Stomach (tissue), 4 donors: ENCODE measurements at regions not wholly inside any gene's neighbourhood (a gene's known extent, or its start where the extent isn't known, plus 50 kb on each side); places are given as distances from the start of the nearest gene placed in this dataset.

Source experiments
- EP300 ChIP-seq: sonication (generic); formaldehyde crosslinking; IDR thresholded peaks from one replicate; pipeline ENCODE4 v1.6.1; 2017; ENCODE audit warnings: antibody characterized with exemption
- POLR2A ChIP-seq, 4 donors: fragments of 450-650 bp; IDR thresholded peaks; one replicate each; pipeline ENCODE4 v1.6.1; 2016; ENCODE audit warnings: antibody characterized with exemption in 4 of 4, control low read depth in 2 of 4, mild to moderate bottlenecking in 1 of 4, moderate library complexity in 1 of 4
- POLR2AphosphoS5 ChIP-seq, 3 donors: sonication (generic); formaldehyde crosslinking; IDR thresholded peaks; one replicate each; pipeline ENCODE4 v1.6.1; 2016; ENCODE audit warnings: antibody characterized with exemption in 3 of 3
- TF ChIP-seq, protein P1 (sequence below), 7 experiments: fragments of 450-650 bp in 4 of 7; fragments of 200-600 bp in 3 of 7; sonication (generic) in 3 of 7; IDR thresholded peaks; one replicate each; pipeline ENCODE4 v1.5.1; 2016 to 2019; ENCODE audit warnings: antibody characterized with exemption in 7 of 7, control low read depth in 2 of 7, mild to moderate bottlenecking in 1 of 7

GRCh38 chr6:21845439-21846140, 252.0 kb downstream of the SOX4 start:
- TF ChIP-seq, protein P1, sequence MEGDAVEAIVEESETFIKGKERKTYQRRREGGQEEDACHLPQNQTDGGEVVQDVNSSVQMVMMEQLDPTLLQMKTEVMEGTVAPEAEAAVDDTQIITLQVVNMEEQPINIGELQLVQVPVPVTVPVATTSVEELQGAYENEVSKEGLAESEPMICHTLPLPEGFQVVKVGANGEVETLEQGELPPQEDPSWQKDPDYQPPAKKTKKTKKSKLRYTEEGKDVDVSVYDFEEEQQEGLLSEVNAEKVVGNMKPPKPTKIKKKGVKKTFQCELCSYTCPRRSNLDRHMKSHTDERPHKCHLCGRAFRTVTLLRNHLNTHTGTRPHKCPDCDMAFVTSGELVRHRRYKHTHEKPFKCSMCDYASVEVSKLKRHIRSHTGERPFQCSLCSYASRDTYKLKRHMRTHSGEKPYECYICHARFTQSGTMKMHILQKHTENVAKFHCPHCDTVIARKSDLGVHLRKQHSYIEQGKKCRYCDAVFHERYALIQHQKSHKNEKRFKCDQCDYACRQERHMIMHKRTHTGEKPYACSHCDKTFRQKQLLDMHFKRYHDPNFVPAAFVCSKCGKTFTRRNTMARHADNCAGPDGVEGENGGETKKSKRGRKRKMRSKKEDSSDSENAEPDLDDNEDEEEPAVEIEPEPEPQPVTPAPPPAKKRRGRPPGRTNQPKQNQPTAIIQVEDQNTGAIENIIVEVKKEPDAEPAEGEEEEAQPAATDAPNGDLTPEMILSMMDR (IDR thresholded peaks at IDR 0.05), result no peak
- no peak for TF ChIP-seq EP300
- TF ChIP-seq POLR2A (IDR thresholded peaks at IDR 0.05), result no peak
- TF ChIP-seq POLR2AphosphoS5 (IDR thresholded peaks at IDR 0.05), result no peak
